SK-N-SH treated with all-trans-retinoic acid at 6 μM for 48 hours (cell line): ENCODE measurements at regions not wholly inside any gene's neighbourhood (a gene's known extent, or its start where the extent isn't known, plus 50 kb on each side); places are given as distances from the start of the nearest gene placed in this dataset.

ENCODE experiments used
- ATAC-seq: fragments of 200-7000 bp; cut with Tn5 transposase; 3 replicates; pipeline ENCODE4 v1.9.1; 2020; ENCODE audit warnings: mild to moderate bottlenecking, moderate library complexity
- ARNTL ChIP-seq: fragments of 450-650 bp; formaldehyde crosslinking; IDR thresholded peaks from 2 replicates; pipeline ENCODE4 v1.5.0; 2020; ENCODE audit warnings: low read depth, mild to moderate bottlenecking, moderate library complexity, borderline replicate concordance
- BACH2 ChIP-seq: fragments of 250-450 bp; sonication (Bioruptor Pico); IDR thresholded peaks from 2 replicates; pipeline ENCODE4 v1.9.0; 2021; ENCODE audit warnings: mild to moderate bottlenecking, borderline replicate concordance
- CSRNP3 ChIP-seq: fragments of 250-450 bp; sonication (Bioruptor Pico); IDR thresholded peaks from 2 replicates; pipeline ENCODE4 v1.5.1; 2021; ENCODE audit warnings: mild to moderate bottlenecking, moderate library complexity
- ESRRG ChIP-seq: fragments of 250-450 bp; sonication (Bioruptor Pico); IDR thresholded peaks from 2 replicates; pipeline ENCODE4 v1.6.1; 2021; ENCODE audit warnings: mild to moderate bottlenecking
- GLIS3 ChIP-seq: fragments of 250-450 bp; sonication (Bioruptor Pico); IDR thresholded peaks from 2 replicates; pipeline ENCODE4 v1.5.0; 2020; ENCODE audit warnings: mild to moderate bottlenecking, moderate library complexity
- ISL1 ChIP-seq: fragments of 250-450 bp; sonication (Bioruptor Pico); IDR thresholded peaks from 2 replicates; pipeline ENCODE4 v2.1.2; 2022; ENCODE audit warnings: mild to moderate bottlenecking, moderate library complexity
- OSR1 ChIP-seq: fragments of 250-450 bp; sonication (Bioruptor Pico); IDR thresholded peaks from 2 replicates; pipeline ENCODE4 v1.8.0; 2022; ENCODE audit warnings: moderate library complexity, mild to moderate bottlenecking, inconsistent platforms
- PPARA ChIP-seq: fragments of 250-450 bp; sonication (Bioruptor Pico); IDR thresholded peaks from 2 replicates; pipeline ENCODE4 v1.5.0; 2020; ENCODE audit warnings: mild to moderate bottlenecking, borderline replicate concordance
- RARB ChIP-seq: fragments of 250-450 bp; sonication (Bioruptor Pico); IDR thresholded peaks from 2 replicates; pipeline ENCODE4 v1.8.0; 2021; ENCODE audit warnings: mild to moderate bottlenecking, moderate library complexity
- SNAI2 ChIP-seq: fragments of 250-450 bp; sonication (Bioruptor Pico); IDR thresholded peaks from 2 replicates; pipeline ENCODE4 v1.5.0; 2020; ENCODE audit warnings: mild to moderate bottlenecking, moderate library complexity
- TCF4 ChIP-seq: fragments of 250-450 bp; sonication (Bioruptor Pico); IDR thresholded peaks from 2 replicates; pipeline ENCODE4 v1.8.0; 2021; ENCODE audit warnings: mild to moderate bottlenecking, moderate library complexity, borderline replicate concordance
- TOX ChIP-seq: fragments of 250-450 bp; sonication (Bioruptor Pico); IDR thresholded peaks from 2 replicates; pipeline ENCODE4 v1.8.0; 2021; ENCODE audit warnings: mild to moderate bottlenecking, moderate library complexity, borderline replicate concordance
- ZC3H10 ChIP-seq: fragments of 250-450 bp; sonication (Bioruptor Pico); IDR thresholded peaks from 2 replicates; pipeline ENCODE4 v1.5.1; 2021; ENCODE audit warnings: mild to moderate bottlenecking, moderate library complexity
- ZFP3 ChIP-seq: fragments of 250-450 bp; sonication (Bioruptor Pico); IDR thresholded peaks from 2 replicates; pipeline ENCODE4 v1.5.0; 2020; ENCODE audit warnings: mild to moderate bottlenecking, moderate library complexity
- ZFP30 ChIP-seq: fragments of 450-650 bp; formaldehyde crosslinking; IDR thresholded peaks from 2 replicates; pipeline ENCODE4 v1.5.0; 2022; ENCODE audit warnings: mild to moderate bottlenecking, moderate library complexity
- ZNF565 ChIP-seq: fragments of 450-650 bp; formaldehyde crosslinking; conservative IDR thresholded peaks from 2 replicates; pipeline ENCODE4 v1.5.0; 2020; ENCODE audit warnings: low read depth, mild to moderate bottlenecking, moderate library complexity
- ZNF70 ChIP-seq: fragments of 450-650 bp; formaldehyde crosslinking; IDR thresholded peaks from 2 replicates; pipeline ENCODE4 v1.5.0; 2020; ENCODE audit warnings: mild to moderate bottlenecking, moderate library complexity
- ZNF8 ChIP-seq: fragments of 450-650 bp; formaldehyde crosslinking; IDR thresholded peaks from 2 replicates; pipeline ENCODE4 v1.5.0; 2020; ENCODE audit warnings: mild to moderate bottlenecking, moderate library complexity
- TF ChIP-seq, protein P1 (sequence below): fragments of 250-450 bp; sonication (Bioruptor Pico); IDR thresholded peaks from 2 replicates; pipeline ENCODE4 v1.8.0; 2020; ENCODE audit warnings: mild to moderate bottlenecking, moderate library complexity, borderline replicate concordance
- TF ChIP-seq, protein P2 (sequence below): fragments of 250-450 bp; sonication (Bioruptor Pico); IDR thresholded peaks from 2 replicates; pipeline ENCODE4 v1.5.0; 2020; ENCODE audit warnings: mild to moderate bottlenecking, moderate library complexity
- TF ChIP-seq, protein P3 (sequence below): fragments of 250-450 bp; sonication (Bioruptor Pico); IDR thresholded peaks from 2 replicates; pipeline ENCODE4 v1.5.1; 2020; ENCODE audit warnings: low read depth, mild to moderate bottlenecking, moderate library complexity

- no peak for ATAC-seq
- no peak for TF ChIP-seq ZC3H10 (CRISPR knock-in tag)
- TF ChIP-seq ESRRG (CRISPR knock-in tag), result no peak
- TF ChIP-seq ZNF8 (CRISPR knock-in tag), result no peak
- TF ChIP-seq ZNF70 (CRISPR knock-in tag), result no peak
- TF ChIP-seq, protein P1, sequence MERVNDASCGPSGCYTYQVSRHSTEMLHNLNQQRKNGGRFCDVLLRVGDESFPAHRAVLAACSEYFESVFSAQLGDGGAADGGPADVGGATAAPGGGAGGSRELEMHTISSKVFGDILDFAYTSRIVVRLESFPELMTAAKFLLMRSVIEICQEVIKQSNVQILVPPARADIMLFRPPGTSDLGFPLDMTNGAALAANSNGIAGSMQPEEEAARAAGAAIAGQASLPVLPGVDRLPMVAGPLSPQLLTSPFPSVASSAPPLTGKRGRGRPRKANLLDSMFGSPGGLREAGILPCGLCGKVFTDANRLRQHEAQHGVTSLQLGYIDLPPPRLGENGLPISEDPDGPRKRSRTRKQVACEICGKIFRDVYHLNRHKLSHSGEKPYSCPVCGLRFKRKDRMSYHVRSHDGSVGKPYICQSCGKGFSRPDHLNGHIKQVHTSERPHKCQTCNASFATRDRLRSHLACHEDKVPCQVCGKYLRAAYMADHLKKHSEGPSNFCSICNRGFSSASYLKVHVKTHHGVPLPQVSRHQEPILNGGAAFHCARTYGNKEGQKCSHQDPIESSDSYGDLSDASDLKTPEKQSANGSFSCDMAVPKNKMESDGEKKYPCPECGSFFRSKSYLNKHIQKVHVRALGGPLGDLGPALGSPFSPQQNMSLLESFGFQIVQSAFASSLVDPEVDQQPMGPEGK (CRISPR knock-in tag), result no peak
- TF ChIP-seq, protein P2, sequence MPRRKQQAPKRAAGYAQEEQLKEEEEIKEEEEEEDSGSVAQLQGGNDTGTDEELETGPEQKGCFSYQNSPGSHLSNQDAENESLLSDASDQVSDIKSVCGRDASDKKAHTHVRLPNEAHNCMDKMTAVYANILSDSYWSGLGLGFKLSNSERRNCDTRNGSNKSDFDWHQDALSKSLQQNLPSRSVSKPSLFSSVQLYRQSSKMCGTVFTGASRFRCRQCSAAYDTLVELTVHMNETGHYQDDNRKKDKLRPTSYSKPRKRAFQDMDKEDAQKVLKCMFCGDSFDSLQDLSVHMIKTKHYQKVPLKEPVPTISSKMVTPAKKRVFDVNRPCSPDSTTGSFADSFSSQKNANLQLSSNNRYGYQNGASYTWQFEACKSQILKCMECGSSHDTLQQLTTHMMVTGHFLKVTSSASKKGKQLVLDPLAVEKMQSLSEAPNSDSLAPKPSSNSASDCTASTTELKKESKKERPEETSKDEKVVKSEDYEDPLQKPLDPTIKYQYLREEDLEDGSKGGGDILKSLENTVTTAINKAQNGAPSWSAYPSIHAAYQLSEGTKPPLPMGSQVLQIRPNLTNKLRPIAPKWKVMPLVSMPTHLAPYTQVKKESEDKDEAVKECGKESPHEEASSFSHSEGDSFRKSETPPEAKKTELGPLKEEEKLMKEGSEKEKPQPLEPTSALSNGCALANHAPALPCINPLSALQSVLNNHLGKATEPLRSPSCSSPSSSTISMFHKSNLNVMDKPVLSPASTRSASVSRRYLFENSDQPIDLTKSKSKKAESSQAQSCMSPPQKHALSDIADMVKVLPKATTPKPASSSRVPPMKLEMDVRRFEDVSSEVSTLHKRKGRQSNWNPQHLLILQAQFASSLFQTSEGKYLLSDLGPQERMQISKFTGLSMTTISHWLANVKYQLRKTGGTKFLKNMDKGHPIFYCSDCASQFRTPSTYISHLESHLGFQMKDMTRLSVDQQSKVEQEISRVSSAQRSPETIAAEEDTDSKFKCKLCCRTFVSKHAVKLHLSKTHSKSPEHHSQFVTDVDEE (CRISPR knock-in tag), result no peak
- TF ChIP-seq BACH2 (CRISPR knock-in tag), result no peak
- TF ChIP-seq TOX (CRISPR knock-in tag), result no peak
- no peak for TF ChIP-seq RARB (CRISPR knock-in tag)
- no peak for TF ChIP-seq OSR1 (CRISPR knock-in tag)
- no peak for TF ChIP-seq GLIS3 (CRISPR knock-in tag)
- TF ChIP-seq, all 23 proteins: peak for 0
Measured at GRCh38 chr2:155733091-155733853, 599.2 kb downstream of the NR4A2 start.

DNA sequence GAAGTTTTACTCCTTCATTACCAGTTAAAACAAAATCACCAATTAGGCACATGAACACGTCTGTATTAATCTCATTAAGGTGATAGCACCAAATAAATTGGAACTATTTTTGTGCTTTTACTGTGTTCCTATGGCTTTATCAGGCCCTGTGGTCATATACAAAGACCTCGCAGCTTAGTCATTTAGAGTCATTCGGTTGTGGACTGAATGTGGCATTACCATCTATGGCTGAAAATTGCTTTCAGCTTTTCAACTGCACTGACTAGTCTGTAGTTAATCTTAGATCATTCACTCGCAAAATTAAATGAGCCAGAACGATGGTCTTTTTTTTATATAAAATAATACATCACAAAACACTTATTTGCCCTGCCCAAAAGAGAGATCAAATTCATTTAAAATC is 601.7 kb downstream of the NR4A2 start:
- TF ChIP-seq ZNF70 (CRISPR knock-in tag), result no peak
- TF ChIP-seq ARNTL (CRISPR knock-in tag), result no peak
- ATAC-seq, result no peak

DNA sequence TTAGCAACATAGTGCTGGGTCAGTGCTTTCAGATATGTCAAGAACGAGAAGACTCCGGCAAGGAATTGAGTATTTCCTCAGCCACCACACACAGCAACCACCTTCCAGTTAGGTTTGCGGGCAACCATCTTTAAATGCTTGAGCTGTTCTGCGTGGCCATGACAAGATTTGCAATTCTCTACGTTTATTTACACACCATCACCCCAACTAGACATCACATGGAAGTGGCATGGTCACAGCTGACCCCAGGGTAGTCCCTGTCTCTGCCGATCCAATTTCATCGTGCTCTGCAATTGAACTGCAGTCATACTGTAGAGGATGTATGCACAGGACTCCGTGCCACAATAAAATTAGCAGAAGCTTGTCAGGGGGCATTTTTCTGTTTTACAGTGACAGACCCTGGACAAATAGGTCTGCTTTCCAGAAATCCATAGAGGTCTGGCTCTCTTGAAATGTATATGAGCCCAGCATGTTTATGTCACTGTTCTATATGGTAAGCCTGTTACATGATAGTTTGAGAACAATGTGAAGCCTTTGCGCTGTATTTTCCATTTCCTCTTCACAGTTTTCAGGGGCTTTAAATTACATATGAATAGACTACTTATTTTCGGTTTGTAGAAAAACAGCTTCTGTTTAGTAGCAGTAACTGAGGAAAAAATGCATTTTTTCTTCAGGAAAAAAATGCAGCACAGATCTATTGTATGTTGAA is 605.2 kb downstream of the NR4A2 start:
- TF ChIP-seq GLIS3 (CRISPR knock-in tag) (no peak), OSR1 (CRISPR knock-in tag) (no peak), CSRNP3 (no peak), PPARA (CRISPR knock-in tag) (no peak), ISL1 (CRISPR knock-in tag) (no peak), TOX (CRISPR knock-in tag) (no peak)
- TF ChIP-seq, protein P1 (CRISPR knock-in tag), result no peak
- ATAC-seq, result no peak

GRCh38 chr2:155722290-155722689 is 610.2 kb downstream of the NR4A2 start:
- ATAC-seq, result no peak
- no peak for TF ChIP-seq ARNTL (CRISPR knock-in tag)
- TF ChIP-seq BACH2 (CRISPR knock-in tag), result no peak
- no peak for TF ChIP-seq ZNF70 (CRISPR knock-in tag)

DNA sequence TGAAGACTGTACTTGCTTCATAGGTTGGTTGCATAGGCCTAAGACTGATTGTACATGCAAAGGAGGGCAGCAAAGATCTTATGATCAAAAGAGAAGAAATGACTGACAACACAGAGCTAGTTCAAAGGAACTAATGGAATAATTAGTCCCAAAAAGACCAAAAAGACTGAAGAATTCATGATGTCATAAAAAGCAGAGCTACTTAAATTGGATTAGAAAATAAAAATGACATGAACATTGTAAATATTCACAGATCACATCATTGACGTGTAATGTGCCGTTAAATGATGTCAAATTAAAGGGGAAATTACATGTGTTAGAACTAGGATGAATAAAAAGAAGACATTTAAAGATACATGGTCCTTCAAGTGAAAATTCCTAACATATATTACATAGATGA is 616.8 kb downstream of the NR4A2 start:
- no peak for ATAC-seq

More for the DNA sequence above, 616.8 kb downstream of the NR4A2 start:
- no peak for TF ChIP-seq TCF4 (CRISPR knock-in tag)
- TF ChIP-seq ZFP3 (CRISPR knock-in tag), result no peak
- no peak for TF ChIP-seq RARB (CRISPR knock-in tag)
- TF ChIP-seq SNAI2, result no peak
- no peak for TF ChIP-seq ZFP30
- no peak for TF ChIP-seq PPARA (CRISPR knock-in tag)
- no peak for TF ChIP-seq TOX (CRISPR knock-in tag)
- no peak for TF ChIP-seq ESRRG (CRISPR knock-in tag)
- no peak for TF ChIP-seq ZNF565 (CRISPR knock-in tag)
- TF ChIP-seq, protein P3, sequence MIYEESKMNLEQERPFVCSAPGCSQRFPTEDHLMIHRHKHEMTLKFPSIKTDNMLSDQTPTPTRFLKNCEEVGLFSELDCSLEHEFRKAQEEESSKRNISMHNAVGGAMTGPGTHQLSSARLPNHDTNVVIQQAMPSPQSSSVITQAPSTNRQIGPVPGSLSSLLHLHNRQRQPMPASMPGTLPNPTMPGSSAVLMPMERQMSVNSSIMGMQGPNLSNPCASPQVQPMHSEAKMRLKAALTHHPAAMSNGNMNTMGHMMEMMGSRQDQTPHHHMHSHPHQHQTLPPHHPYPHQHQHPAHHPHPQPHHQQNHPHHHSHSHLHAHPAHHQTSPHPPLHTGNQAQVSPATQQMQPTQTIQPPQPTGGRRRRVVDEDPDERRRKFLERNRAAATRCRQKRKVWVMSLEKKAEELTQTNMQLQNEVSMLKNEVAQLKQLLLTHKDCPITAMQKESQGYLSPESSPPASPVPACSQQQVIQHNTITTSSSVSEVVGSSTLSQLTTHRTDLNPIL (CRISPR knock-in tag), result no peak
- TF ChIP-seq CSRNP3, result no peak
